ENCODE measurements at regions not wholly inside any gene's neighbourhood (a gene's known extent, or its start where the extent isn't known, plus 50 kb on each side); places are given as distances from the start of the nearest gene placed in this dataset.

DNA sequence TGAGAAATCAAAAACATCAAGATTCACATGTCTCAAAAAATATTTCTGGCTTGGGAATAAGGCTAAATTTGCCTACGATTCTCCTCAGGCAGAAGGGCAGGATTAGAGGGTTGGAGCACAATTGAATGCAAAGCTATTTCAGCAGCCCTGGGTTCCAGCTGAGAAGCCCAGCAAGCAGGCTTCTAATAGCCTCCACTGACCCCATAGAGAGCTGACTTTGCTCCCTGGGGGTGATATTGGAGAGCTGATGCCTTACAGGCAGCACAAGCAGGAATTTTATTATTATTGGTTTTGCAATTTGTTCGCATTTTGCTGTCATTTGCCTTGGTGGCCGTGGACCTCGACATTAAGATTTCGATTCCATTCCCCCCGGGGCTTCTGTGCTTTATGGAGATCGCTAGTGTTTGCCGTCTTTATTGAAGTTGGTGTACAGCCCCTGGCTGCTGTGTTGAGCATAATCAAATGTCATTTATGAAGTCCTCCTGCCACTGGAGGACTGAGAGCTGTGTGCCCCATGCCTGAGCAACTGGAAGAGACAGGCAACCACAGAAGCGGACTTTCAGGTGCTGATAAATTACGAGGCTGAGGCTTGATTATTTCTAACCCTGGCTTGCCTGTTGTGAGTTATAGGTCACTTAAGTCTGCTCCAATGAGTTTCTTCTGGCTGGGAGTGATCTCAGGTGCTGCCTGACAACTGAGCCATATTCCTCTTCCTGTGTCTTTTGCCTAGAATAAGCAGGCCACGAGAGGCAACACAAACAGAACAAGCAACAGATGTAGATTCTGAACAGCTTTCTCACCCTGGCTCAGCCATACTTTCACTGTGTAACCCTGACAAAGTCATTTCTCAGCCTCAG, 518.4 kb upstream of the CAMK1G start:
- no peak for DNase-seq (ENCODE audit: low read depth)

DNA sequence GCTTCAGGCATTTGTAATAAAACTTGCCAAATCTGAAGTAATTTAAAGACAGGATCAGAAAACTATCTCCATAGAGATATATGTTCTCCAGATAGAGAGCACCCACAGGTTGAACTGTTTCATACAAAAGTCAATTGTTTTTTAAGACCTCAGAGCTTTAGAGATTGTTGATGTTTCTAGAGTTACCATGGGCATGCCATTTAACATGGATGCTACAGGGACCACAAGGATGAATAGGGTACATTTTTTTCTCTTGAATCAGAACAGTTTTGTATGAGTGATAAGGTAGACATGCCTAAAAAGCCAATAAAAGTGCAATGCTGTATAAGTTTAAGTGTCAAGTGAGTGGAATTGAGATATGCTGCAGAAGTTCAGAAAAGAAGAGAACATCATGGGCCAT, 511.0 kb upstream of the CAMK1G start:
- no peak for DNase-seq (ENCODE audit: low read depth)

DNA sequence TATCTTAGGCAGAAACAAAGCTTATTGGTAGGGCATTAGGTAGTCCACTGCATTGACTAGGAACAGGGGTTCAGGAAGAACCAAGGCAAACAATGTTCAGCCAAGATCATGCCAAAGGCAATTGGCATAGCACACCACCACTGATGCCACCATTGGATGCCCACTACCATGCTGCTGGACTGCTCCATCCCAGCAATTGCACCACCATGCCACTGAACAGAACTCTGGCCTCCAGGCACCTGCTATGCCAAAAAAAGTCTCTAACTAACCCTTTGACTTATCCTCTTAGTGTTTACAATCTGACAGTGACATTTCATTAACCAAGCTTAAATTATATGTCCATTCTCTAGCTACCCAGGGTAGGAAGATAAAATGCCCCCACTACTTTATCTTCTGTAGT, 509.6 kb upstream of the CAMK1G start:
- DNase-seq (ENCODE audit: low read depth): no peak

DNA sequence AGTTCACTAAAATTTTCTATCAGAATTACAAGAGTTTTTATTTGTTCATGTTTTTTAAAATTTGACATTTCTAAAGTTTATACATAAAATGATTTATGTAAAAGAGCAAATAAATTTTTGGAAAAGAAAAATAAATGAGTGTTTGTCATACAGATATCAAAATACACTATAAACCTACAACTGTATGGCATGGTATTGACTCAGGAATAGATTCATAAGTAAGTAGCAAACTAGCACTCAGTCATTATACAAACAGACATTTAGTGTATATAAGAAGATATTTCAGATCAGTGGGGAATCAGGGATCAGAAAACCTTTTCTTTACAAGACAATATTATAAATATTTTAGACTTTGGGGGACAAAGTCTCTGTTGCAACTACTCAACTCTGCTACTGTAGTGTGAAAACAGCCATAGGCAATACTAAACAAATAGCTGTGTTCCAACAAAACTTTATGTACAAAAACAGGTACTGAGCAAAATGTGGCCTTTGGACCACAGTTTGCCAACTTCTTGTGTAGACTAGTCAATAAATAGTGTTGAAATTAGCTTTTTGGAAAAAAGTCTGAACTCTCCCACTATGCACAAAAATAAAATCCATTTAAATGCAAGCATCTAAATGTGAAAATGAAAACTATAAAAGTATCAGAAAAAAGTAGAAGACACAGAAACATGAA, 508.8 kb upstream of the CAMK1G start:
- DNase-seq (ENCODE audit: low read depth): no peak

DNA sequence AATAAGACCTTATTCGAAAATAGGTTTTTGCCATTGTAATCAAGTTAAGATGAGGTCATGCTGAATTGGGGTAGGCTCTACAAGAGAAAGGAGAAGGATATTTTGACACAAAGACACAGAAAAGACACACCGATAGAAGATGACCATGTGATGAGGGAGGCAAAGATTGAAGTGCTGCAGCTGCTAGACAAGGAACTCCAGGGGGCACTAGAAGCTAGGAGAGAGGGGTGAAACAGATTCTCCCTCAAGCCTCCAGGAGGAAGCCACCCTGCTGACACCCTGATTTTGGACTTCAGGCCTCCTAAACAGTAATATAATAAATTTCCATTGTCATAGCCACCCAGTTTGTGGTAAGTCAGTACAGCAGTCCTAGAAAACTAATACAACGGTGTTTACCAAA, 506.8 kb upstream of the CAMK1G start:
- DNase-seq (ENCODE audit: low read depth): no peak

DNA sequence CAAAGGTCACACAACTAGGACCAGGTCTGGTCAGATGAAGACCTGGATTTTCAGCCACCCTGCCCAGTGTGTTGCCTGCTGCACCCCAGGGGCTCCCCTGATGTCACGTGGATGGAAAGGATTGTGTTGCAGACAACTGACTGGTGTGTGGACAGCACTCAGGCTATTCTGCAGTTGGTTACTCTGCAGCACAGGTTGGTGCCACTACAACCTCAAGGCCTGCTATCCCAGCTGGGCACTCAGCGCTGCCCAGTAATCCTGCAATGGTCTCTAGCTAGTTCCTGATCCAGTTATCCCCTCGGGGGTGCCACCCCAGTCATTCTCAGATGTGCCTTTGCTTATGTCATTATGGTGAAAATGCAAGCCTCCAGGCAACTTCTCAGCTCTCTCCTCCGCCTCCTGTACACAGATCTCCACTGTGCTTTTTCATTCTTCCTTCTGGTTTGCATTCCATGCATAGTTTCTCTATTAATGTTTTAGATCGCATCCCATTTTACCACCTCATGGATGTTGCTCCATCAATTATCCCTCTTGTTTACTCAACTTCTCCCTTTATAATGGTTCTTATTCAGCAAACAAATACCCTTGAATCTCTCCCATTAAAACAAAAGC, 503.2 kb upstream of the CAMK1G start:
- DNase-seq (ENCODE audit: low read depth): no peak

DNA sequence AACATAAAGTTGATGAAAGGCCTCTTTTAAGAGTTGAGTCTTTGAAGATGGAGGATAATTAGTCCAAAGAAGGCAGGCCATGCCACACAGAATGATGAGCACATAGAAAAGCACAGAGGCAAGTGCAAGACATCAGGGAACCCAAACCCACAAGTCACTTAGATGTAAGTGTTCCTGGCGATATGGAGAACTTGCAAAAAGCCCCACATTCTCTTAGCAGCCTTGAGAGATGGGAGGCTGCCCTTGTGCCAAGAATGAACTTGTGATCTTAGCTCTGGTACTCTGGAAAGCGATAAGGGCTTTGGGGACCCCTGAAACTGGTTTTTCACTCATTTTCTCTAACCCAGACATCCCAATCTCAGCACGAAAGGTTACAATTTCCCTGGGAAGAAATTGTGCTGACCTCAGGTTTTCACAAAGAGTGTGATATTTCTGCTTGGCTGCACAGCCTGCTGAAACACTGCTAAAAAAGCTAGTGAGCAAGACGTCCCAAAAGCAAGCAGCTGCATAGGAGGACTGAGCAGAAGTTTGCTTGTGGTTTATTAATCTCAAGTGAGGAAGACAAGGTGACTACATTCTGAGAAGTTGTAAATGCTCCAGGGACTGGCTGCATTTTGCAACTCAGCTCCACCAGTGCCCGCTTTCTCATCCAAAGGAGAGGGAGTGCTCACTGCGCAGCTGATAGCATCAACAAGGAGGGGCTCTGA, 496.9 kb upstream of the CAMK1G start:
- no peak for DNase-seq (ENCODE audit: low read depth)

DNA sequence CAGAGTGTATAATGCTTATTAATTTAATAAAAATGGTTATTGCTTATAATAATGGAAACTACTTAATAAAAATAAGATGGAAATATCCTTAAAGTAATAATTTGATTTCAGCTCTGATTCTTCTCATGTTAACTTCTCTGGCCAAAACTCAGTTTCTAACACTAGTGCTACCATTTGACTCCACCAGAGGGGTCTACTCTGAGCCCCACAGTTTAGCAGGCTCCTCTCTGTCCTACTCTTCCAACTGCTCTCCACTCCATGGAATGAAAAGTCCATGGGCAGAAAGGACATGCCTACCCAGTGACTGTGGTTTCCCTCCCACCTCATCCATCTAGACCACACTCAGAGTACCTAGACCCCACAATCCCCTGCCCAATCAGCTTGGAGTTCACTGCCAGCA, 489.1 kb upstream of the CAMK1G start:
- DNase-seq (ENCODE audit: low read depth): no peak

DNA sequence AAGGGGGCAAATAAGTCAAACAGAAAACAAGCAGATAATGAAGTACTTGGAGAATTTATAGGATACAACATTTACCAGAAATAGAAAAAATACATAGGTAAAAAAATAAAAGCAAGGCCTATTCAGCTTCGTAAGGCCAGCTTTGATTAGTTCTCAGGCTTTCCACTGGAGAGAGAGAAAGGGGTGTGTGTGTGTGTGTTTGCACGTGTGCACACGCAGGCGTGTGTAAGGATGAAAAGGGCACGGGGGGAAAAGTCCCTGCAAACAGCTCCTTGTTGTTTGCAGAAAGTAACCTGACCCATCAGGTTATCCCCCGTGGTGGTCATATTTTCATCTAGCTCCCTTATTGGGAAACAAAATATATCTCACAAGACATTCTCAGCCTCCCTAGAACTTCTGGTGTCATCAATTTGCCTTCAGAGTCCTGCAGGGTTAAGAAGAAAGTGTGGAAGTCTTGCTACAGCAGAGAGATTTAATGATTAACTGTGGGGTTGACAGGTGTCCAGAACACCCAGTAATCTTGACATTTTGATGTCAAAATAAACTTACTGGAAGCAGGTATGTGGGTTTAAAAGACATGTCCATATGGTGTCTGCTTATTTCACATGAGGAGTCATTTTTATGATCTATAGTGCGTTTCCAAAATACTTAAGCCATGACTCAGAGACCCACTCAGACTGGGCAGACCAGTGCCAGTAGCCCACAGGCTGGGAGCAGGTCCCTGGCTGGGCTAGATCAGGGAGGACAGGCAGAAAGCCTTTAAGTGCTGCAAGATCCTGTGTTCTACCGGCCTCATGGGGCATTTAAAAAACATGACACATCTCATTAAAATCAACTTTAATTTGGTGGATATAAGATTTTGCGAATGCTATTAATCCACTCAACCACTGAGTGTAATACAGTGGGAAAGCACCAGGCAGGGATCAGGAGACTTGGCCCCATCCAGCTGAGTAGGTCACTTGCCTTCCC, 487.6 kb upstream of the CAMK1G start:
- DNase-seq (ENCODE audit: low read depth): no peak

DNA sequence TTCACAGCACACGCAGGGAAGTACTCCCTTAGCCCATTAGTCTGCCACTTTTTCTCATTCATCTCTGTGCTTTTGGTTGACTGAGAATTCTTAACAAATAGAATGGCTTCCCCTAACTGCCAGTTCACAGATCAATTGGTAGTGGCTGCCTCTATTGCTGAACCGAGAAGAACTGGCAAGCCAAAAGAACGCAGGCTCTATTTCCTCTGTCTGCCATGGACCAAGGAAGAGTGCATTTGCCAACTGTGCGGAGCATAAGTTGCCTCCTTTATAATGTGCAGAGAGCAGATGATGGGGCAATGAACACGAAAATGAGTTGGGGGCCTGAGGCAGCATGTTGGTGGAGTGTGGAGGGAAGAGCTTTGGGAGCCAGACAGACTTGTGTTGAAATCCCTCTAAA, 483.1 kb upstream of the CAMK1G start:
- DNase-seq (ENCODE audit: low read depth): no peak

DNA sequence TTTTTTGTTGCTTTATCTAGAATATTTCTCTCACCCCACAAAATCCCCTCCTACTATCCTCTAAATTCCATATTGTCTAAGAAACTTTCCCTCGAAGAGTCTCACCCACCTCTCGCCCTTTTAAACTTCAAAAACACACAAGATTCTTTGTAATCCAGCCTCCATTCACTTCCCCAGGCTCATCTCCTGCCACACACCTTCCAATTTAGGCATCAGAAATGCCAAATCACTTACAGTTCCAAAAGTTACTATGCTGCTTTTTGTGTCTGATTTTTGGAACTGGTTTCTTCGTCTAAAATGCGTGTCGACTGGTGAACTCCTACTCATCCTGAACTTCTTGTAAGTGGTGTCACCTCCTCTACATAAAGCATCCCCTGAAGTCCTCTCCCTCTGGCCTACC, 482.4 kb upstream of the CAMK1G start:
- no peak for DNase-seq (ENCODE audit: low read depth)

DNA sequence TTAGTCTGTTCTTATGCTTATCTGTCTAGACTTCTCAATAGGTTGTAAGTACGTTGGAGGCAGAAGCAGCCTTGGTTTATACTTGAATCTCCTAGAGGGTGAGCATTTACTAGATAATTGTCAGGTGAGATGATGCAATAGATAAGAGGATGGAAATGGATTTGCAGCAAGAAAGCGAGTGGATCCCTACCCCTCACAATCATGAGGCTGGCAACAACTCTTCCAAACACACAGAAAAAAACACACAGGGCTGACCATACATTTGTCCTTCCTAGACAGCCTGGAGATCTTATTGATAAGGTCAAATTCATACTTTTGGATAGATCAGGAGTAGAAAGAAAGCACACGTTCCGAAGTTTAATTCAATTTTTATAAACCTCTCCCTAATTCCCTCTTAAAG, 481.4 kb upstream of the CAMK1G start:
- DNase-seq (ENCODE audit: low read depth): no peak

DNA sequence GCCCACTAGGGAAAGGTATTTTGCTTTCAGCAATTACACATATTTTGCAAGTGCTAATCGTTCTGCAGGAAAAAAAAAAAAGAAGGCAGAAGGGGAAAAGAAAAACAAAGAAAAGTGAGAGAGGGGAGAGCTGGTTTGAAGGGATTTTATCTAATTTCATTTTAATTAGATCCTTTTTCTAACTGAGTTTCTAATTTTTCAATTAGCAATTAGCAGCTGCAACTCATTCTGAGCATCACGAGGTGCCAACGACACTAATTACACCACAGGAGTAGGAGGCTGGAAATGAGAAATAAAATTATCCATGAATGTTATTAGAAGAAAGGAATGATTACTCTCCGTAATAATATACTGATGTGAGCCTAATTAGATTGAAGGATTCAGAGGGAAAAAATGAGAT, 481.0 kb upstream of the CAMK1G start:
- no peak for DNase-seq (ENCODE audit: low read depth)

DNA sequence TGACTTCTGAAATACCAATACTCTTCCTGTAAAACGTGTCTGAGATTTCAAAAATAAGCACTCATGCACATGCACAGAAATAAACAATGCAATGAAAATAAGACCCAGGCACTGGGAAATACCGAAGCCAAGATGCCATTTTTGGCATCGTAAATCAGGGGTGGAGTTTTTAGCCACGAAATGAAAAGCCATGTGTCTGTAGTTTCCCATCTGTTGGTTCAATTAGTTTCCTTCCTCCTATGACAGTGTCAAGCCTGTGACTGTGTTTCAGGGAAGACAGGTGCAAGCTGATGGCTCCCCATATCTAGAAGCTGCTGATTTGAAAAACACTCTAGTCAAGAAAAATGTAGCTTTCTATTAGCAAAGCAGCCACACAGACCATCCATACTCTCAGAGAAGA, 480.4 kb upstream of the CAMK1G start:
- no peak for DNase-seq (ENCODE audit: low read depth)

DNA sequence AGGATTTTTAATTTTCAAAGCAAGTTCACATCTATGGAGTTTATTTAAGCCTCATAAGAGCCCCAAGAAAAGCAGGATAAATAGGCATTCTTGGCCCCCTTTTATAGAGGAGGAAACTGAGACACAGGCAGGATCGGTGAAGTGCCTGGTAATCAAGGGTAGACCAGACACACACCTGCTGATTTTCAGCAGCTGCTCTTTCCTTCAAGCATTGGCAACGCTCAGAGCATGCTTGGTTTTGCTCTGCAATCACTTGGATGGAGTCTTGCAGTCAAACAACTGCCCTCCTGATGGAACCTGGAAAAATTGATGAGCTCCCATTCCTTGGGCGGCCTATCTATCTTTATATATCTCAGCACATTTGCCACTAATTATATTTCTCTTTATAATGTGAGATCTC, 478.9 kb upstream of the CAMK1G start:
- no peak for DNase-seq (ENCODE audit: low read depth)

DNA sequence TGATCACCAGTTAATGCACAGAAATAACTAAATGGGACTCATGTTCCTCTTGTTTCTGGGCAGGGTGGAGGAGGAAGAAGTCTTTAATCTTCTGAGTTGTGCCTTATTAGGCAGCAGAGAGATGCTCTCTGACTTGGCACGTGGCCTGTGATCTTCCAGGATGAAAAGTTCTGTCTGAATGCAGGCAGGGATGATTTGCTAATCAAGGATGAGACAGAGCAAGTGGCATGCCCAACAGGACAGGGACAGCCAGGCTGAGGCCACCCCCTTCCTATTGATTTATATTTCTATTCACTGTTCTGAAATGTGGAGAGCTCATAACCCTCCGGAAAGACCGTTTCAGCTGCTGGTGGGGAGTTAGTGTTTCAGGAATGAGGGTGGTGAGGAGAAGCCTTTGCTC, 477.8 kb upstream of the CAMK1G start:
- no peak for DNase-seq (ENCODE audit: low read depth)

DNA sequence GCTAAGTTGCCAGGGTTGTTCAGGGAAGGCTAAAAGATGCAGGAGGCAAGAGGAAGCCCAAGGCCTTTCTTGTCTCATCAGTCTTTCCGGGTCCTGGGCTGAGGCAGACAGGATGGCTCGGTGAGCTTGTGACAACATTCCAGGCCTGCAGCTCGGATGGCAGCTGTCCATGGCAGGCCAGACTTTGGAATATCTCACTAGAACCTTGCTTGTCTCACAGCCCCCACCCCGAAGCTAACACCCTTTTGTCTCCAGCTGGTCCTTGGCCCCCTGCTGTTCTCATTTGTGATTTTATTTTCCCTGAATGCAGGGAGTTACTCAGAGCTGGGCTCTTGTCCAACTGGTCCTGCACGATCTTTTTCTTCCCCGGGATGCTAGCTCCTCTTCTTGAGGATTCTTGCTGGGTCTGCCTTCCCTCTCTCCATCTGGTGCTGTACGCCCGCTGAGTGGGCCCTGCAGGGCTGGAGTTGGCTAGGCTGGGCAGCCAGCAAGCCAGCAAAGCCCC, 477.2 kb upstream of the CAMK1G start:
- DNase-seq (ENCODE audit: low read depth): no peak

DNA sequence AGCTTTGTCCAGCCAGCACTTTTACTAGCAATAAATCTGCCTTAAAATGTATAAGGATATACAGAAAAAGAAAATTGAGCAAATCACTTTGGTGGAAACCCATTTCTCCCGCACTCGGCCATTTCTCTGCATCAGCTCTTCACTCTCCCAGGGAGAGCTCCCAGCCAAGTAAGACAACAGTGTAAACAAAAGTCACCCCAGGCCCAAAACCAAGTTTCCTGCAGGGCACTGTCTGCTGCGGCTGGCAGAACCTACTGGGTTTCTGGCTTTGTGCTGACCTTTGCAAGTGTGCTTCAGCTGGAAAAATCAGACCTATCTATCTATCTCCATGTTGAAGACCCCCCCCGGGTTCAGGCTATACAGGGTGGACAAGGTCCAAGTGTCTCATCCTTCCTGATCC, 476.7 kb upstream of the CAMK1G start:
- DNase-seq (ENCODE audit: low read depth): no peak

DNA sequence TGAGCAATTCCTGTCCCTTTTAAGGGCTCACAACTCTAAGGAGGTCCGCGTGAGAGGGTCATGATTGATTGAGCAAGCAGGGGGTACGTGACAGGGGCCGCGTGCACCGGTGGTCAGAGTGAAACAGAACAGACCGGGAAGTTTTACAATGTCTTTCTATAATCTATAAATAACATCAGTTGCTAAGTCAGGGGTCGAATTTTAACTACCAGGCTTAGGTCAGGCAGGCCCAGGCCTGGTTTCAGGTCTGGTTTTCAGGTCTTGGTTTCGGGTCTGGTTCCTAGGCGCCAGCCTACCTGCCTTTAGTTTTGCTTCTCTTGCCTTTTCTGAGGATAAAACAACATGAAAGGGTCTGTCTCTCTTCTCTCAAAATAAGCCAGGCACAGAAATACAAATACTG, 476.0 kb upstream of the CAMK1G start:
- no peak for DNase-seq (ENCODE audit: low read depth)

DNA sequence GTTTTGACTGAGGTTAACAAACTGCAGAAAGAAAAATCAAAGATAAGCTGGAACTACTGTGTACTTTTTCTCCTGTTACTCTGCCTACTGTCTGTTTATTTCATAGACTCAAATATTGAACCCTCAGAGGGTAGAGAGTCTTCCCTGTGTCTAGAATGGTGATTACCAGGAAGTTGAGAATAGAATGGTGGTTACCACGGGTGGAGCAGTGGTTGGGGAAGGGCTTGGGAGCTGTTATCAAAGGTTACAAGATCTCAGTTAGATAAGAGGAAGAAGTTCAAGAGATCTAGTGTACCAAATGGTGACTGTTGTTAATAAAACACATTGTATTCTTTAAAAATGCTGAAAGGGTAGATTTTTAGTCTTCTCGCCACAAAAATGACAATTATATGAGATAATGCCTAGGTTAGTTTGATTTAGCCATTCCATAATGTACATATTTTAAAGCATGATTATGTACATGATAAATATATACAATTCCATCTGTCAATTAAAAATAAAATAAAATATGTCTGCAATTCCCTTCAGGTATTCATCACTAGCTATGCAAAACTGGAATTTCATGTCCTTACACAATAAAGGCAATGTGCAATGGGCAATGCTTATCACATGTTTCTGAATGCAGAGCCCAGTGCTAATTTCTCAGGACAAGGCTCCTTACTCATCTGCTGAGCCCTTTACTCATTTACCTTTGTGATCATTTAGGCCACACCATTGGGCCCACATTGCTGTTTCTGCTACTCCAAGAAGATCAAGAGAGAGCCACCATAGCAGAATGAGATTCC, 474.3 kb upstream of the CAMK1G start:
- DNase-seq (ENCODE audit: low read depth): no peak

DNA sequence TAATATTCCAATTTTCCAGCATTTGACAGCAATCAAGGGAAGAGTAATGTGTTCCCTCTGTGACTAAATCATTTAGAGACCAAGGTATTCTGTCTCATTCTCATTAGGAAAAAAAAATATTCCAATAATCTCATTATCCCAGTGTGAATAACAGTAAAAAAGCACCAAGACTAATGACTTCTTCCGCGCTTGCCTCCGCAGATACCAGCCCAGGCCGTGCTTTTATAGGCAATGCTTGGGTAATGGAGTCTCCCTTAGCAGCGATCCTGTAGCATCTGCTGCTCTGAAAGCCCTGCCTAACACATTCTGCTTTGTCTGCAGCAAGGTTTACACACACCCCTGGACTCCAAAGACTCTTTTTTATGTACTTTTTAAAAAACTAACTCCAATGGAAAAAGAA, 470.0 kb upstream of the CAMK1G start:
- no peak for DNase-seq (ENCODE audit: low read depth)
